ENCODE measurements at regions not wholly inside any gene's neighbourhood (a gene's known extent, or its start where the extent isn't known, plus 50 kb on each side); places are given as distances from the start of the nearest gene placed in this dataset.

- intact Hi-C loops (cut with DNase I), result no loop called here
- no peak overlapping the region for H3K4me3 ChIP-seq
- no peak overlapping the region for H3K27ac ChIP-seq
- H3K9me3 ChIP-seq, result no peaks in the 10 kb centered on the region
- no peaks in the 10 kb centered on the region for H3K36me3 ChIP-seq
- DNase-seq, result no peak
- no peaks in the 10 kb centered on the region for H3K27me3 ChIP-seq
- 24 to 56% methylated on average over 4 of the region's 4 CpGs for WGBS, 2 donors
- peaks cover 0 to 20% (median 14%) of the 10 kb centered on the region in 4 donors for H3K4me1 ChIP-seq
- no peak for TF ChIP-seq CTCF (IDR thresholded peaks at IDR 0.05)
- TF ChIP-seq EP300 (IDR thresholded peaks at IDR 0.05), result no peak
- TF ChIP-seq POLR2AphosphoS5 (IDR thresholded peaks at IDR 0.05), result no peak
- no peak for TF ChIP-seq POLR2A (IDR thresholded peaks at IDR 0.05)
These were observed 52.3 kb upstream of the SIPA1L2 start for GRCh38 chr1:232682248-232682647.

GRCh38 chr1:232684371-232685105 lies 54.6 kb upstream of the SIPA1L2 start:
- Histone ChIP-seq H3K9me3 (no peaks in the 10 kb centered on the region), H3K36me3 (no peaks in the 10 kb centered on the region), H3K27me3 (no peaks in the 10 kb centered on the region), H3K4me1 (peaks cover 0 to 20% (median 14%) of the 10 kb centered on the region in 4 donors), H3K4me3 (no peak overlapping the region), H3K27ac (no peak overlapping the region)
- WGBS, 2 donors, result 86 to 87% methylated on average over 3 of the region's 3 CpGs
- intact Hi-C loops (cut with DNase I), result no loop called here
- no peak for TF ChIP-seq EP300 (IDR thresholded peaks at IDR 0.05)
- no peak for TF ChIP-seq CTCF (IDR thresholded peaks at IDR 0.05)
- no peak for TF ChIP-seq POLR2A (IDR thresholded peaks at IDR 0.05)
- TF ChIP-seq POLR2AphosphoS5 (IDR thresholded peaks at IDR 0.05), result no peak
- DNase-seq, result no peak

DNA sequence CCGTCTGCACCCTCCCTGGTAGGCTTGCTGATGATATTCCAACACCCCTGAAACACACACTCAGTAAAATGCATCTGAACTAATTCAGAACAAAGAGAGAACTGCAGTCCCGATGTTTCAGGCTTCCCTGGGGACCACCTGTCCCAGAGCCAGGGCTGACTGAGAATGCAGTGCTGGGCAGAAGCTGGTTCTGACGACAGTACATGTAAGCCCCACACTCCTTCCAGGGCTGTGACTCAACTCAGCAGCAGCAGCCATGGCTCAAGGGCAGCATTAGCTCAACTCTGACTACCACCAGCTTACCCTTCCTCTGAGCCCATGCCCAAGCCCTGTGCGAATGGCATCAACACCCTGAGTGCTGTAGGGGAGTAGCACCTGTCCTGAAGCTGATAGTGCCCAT lies 56.4 kb upstream of the SIPA1L2 start:
- Histone ChIP-seq H3K27ac (no peak overlapping the region), H3K27me3 (no peaks in the 10 kb centered on the region), H3K9me3 (no peaks in the 10 kb centered on the region), H3K4me3 (no peak overlapping the region), H3K36me3 (no peaks in the 10 kb centered on the region), H3K4me1 (peaks cover 0 to 20% (median 14%) of the 10 kb centered on the region in 4 donors)
- DNase-seq, result no peak
- 54 to 90% methylated on average over 4 of the region's 4 CpGs for WGBS, 2 donors
- intact Hi-C loops (cut with DNase I), result no loop called here
- no peak for TF ChIP-seq POLR2A (IDR thresholded peaks at IDR 0.05)
- TF ChIP-seq CTCF (IDR thresholded peaks at IDR 0.05), result no peak

GRCh38 chr1:232687304-232687703 lies 57.4 kb upstream of the SIPA1L2 start:
- intact Hi-C loops (cut with DNase I), result no loop called here
- no peak for TF ChIP-seq POLR2A (IDR thresholded peaks at IDR 0.05)
- no peak for TF ChIP-seq EP300 (IDR thresholded peaks at IDR 0.05)
- TF ChIP-seq CTCF (IDR thresholded peaks at IDR 0.05), result no peak
- no peak for TF ChIP-seq POLR2AphosphoS5 (IDR thresholded peaks at IDR 0.05)
- 82 to 95% methylated on average over 6 of the region's 6 CpGs for WGBS, 2 donors

GRCh38 chr1:232687728-232688127 lies 57.8 kb upstream of the SIPA1L2 start:
- WGBS, 2 donors, result 90 to 93% methylated on average over 5 of the region's 5 CpGs
- no peak overlapping the region for H3K4me3 ChIP-seq
- no peaks in the 10 kb centered on the region for H3K27me3 ChIP-seq
- no peak for DNase-seq
- TF ChIP-seq POLR2A (IDR thresholded peaks at IDR 0.05) (no peak), EP300 (IDR thresholded peaks at IDR 0.05) (no peak), CTCF (IDR thresholded peaks at IDR 0.05) (no peak), POLR2AphosphoS5 (IDR thresholded peaks at IDR 0.05) (no peak)
- intact Hi-C loops (cut with DNase I), result no loop called here
- no peaks in the 10 kb centered on the region for H3K9me3 ChIP-seq
- no peaks in the 10 kb centered on the region for H3K36me3 ChIP-seq
- no peak overlapping the region for H3K27ac ChIP-seq
- peaks cover 0 to 28% (median 15%) of the 10 kb centered on the region in 4 donors for H3K4me1 ChIP-seq

More at GRCh38 chr1:232687304-232687703, 57.4 kb upstream of the SIPA1L2 start:
- no peaks in the 10 kb centered on the region for H3K27me3 ChIP-seq
- no peak for DNase-seq
- no peak overlapping the region for H3K27ac ChIP-seq
- no peak overlapping the region for H3K4me3 ChIP-seq
- no peaks in the 10 kb centered on the region for H3K36me3 ChIP-seq
- peaks cover 0 to 23% (median 14%) of the 10 kb centered on the region in 4 donors for H3K4me1 ChIP-seq
- no peaks in the 10 kb centered on the region for H3K9me3 ChIP-seq
